ENCODE measurements at regions not wholly inside any gene's neighbourhood (a gene's known extent, or its start where the extent isn't known, plus 50 kb on each side); places are given as distances from the start of the nearest gene placed in this dataset.

DNA sequence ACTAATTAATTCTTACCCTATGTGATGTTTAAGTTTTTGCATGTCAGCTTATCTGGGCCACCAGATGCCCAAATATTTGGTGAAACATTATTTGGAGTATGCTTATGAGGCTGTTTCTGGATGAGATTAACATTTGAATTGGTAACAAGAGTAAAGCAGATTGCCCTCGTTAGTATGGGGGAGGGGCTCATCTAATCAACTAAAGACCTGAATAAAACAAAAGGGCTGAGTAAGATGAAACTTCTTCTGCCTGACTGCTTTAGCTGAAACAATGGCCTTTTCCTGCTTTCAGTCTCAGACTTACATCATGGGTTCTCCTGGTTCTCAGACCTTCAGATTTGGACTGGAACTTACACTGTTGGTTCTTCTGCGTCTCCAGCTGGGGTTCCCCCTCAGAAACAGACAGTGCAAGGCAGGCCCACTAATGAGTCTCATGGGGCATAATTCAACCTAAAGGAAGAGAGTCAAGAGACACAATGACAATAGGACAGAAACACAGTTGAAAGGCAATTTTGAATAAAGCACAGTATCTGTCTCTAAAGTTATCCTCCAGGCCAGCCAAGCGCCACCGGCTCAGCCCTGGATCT is 288.4 kb downstream of the CAAP1 start:
- TF ChIP-seq EP300 (IDR thresholded peaks at IDR 0.05; ENCODE audit: borderline replicate concordance), result no peak
- TF ChIP-seq, protein P1, sequence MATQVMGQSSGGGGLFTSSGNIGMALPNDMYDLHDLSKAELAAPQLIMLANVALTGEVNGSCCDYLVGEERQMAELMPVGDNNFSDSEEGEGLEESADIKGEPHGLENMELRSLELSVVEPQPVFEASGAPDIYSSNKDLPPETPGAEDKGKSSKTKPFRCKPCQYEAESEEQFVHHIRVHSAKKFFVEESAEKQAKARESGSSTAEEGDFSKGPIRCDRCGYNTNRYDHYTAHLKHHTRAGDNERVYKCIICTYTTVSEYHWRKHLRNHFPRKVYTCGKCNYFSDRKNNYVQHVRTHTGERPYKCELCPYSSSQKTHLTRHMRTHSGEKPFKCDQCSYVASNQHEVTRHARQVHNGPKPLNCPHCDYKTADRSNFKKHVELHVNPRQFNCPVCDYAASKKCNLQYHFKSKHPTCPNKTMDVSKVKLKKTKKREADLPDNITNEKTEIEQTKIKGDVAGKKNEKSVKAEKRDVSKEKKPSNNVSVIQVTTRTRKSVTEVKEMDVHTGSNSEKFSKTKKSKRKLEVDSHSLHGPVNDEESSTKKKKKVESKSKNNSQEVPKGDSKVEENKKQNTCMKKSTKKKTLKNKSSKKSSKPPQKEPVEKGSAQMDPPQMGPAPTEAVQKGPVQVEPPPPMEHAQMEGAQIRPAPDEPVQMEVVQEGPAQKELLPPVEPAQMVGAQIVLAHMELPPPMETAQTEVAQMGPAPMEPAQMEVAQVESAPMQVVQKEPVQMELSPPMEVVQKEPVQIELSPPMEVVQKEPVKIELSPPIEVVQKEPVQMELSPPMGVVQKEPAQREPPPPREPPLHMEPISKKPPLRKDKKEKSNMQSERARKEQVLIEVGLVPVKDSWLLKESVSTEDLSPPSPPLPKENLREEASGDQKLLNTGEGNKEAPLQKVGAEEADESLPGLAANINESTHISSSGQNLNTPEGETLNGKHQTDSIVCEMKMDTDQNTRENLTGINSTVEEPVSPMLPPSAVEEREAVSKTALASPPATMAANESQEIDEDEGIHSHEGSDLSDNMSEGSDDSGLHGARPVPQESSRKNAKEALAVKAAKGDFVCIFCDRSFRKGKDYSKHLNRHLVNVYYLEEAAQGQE (IDR thresholded peaks at IDR 0.05; ENCODE audit: low read depth), result no peak
- TF ChIP-seq, protein P2, sequence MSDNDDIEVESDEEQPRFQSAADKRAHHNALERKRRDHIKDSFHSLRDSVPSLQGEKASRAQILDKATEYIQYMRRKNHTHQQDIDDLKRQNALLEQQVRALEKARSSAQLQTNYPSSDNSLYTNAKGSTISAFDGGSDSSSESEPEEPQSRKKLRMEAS (IDR thresholded peaks at IDR 0.05), result no peak
- TF ChIP-seq FOXM1 (IDR thresholded peaks at IDR 0.05; ENCODE audit: borderline replicate concordance, low read depth), result no peak
- no peak for TF ChIP-seq CEBPB (IDR thresholded peaks at IDR 0.05)
- TF ChIP-seq TCF12 (IDR thresholded peaks at IDR 0.05; ENCODE audit: low read depth), result no peak
- no peak for TF ChIP-seq EGR1 (IDR thresholded peaks at IDR 0.05)
- TF ChIP-seq TEAD4 (IDR thresholded peaks at IDR 0.05), result no peak
- TF ChIP-seq, protein P3, sequence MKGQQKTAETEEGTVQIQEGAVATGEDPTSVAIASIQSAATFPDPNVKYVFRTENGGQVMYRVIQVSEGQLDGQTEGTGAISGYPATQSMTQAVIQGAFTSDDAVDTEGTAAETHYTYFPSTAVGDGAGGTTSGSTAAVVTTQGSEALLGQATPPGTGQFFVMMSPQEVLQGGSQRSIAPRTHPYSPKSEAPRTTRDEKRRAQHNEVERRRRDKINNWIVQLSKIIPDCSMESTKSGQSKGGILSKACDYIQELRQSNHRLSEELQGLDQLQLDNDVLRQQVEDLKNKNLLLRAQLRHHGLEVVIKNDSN (IDR thresholded peaks at IDR 0.05), result no peak
- no peak for TF ChIP-seq TAF1 (IDR thresholded peaks at IDR 0.05; ENCODE audit: low read depth)
- TF ChIP-seq YY1 (IDR thresholded peaks at IDR 0.05; ENCODE audit: low read depth), result no peak
- no peak for TF ChIP-seq NFIC (IDR thresholded peaks at IDR 0.05)
- TF ChIP-seq CREB1 (IDR thresholded peaks at IDR 0.05; ENCODE audit: low read depth), result no peak

All from Ishikawa (cell line).